DMS53 treated with DMSO at 0.1 percent for 48 hours (cell line): ENCODE measurements at regions not wholly inside any gene's neighbourhood (a gene's known extent, or its start where the extent isn't known, plus 50 kb on each side); places are given as distances from the start of the nearest gene placed in this dataset.

Source experiments
- DNase-seq: peaks from one replicate; lab custom pipeline; 2025; ENCODE audit not compliant: unreplicated experiment; lab: John Stamatoyannopoulos, UW

DNA sequence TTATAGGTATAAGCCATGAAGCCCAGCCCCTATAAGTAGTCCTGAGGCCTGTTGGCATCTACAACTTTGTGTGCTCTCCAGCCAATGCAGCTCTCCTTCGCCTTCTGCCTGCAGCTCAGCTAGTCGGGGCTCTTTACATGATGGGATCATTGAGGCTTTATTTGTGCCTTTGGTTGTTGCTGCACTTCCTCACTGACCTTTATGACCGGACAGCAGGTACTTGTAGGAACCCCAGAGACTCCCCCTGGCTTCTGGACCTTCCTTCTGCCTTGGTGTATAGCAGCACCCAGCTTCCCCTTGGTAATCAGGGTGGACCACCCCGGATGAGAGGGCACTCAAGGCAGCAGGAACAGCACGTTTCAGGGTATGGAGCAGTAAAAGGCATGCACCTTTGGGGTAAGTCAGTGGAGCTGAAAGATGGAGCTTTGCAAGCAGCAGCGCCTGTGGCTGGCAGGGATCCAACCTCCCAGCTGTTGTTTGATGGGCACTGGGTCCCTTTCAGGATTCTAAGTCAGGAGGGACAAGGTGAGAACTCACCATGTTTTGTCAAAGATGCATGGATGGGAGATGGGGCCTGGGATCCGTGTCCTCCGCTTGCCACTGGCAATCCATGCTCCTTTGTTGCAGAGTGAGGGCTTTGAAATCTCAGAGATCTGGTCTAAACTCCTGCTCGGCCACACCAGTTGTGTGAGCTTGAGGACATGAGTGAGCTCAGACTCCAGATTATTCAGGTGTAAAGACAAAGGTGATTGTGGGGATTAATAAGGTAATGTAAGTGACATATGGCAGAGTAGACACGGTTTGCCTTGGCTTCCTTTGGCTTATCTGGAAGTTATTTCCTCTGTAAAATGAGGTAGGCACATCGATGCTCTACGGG is 65.1 kb upstream of the KLF13 start:
- DNase-seq: no peak

DNA sequence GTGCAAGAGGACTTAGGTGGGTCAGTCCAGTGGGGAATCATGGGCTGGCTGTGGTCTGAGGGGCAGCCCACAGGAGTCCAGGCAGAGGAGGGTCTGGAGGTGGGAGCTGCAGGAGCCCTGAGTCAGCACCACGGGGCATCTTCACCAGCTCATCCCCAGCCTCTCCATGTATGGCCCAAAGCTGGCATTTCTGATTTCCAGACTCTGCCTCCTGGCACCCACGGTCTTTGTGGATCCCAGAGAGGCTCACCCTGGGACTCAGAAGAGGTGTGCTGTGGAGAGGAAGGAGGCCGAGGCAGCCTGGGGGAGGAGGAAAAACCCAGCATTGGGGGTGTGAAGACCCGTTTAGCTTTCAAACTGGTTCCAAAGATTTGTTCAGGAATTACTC is 64.5 kb upstream of the KLF13 start:
- no peak for DNase-seq

DNA sequence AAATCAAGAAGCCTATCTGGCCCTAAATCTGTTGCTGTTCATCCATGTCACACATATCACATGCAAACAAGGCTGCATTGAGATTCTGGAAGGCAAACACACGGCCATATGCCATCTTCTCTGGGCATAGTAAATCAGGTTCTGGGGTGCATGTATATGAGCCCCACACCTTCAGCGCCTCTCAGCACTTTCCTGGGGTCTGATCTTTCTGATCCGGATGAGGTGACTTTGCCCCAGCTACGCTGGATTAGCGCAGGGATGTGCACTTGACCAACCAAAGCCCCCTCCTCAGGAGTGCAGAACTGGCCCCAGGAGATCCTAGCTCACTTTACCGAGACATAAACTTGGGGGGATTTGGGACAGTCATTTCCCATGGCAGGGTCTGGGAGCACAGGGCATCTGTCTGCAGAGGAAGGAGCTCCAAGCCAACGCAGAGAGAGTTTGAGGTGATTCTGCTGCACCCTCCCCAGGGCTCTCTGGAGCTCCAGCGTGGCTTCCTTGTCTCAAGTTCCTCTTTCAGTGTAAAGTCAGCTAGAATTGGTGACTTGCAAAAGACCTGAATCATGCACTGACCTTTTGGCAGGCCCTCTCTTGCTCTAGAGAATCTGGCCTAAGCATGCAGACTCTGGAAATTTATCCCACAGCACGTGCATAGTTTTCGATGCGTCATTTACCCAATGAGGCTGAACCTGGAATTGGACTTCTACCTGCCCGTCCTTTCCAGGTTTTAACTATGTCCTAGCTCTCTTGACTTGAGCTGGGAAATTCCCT is 63.5 kb upstream of the KLF13 start:
- DNase-seq: no peak

DNA sequence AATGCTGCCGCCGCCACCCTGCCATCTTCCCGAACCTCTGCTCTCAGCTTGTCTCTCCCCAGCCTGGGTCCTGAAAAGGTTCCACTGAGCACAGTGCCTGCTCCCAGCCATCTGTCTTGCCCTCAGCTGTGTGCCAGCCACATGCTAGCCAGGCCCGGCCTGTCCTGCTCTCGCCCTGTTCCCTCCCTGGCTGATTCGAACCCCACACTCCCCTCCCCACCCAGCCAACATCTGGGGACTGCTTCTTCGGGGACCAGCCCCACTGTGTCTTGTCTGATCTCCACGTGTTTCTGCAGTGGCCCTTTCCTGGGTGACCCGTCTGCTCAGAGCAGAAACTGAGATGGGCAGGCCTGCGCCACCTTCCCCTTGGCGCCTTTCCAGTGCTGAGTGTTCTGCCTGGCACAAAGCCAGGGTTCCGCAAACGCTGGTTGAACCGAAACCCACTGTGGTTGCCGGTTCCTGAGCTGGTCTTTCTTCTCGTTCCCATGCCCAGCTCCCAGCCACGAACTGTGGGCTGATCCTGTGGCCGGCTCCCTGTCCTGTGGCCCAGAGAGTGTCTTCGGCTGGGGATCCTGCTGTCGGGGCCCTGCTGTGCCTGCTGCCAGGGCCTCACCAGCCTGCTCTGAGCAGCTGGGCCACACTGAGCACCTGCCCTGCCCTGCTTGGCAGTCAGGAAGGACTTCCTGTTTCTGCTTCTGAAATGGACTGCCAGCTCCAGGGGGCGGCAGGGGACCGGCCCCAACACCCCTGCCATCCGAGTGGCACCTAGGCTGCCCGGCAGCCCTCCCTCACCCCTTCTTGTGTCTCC is 62.7 kb upstream of the KLF13 start:
- DNase-seq: peak; percentile 53

DNA sequence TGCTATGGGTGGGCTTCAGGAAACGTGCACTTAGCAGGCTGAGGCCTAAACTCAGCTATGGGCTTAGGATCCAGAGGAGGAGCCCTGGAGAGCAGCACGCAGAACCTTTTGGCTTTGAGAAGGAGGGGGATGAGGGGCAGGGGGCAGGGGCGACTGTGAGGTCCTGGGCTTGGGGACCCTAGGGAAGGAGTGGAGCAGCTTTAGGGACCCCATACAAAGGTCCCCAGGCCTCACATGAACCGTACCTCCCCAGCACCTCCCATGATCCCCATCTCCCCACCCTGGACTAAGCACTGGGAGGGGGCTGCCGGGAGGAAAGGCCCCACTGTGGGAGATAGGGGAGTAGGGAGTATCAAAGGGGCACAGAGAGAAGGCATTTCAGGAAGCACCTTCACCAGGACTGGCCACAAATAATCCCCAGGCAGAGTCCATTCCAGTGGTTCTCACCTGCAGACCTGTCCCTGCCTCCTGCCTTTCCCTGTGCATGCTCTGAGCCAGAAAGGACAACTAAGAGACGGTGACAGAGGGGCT is 62.0 kb upstream of the KLF13 start:
- DNase-seq: no peak

DNA sequence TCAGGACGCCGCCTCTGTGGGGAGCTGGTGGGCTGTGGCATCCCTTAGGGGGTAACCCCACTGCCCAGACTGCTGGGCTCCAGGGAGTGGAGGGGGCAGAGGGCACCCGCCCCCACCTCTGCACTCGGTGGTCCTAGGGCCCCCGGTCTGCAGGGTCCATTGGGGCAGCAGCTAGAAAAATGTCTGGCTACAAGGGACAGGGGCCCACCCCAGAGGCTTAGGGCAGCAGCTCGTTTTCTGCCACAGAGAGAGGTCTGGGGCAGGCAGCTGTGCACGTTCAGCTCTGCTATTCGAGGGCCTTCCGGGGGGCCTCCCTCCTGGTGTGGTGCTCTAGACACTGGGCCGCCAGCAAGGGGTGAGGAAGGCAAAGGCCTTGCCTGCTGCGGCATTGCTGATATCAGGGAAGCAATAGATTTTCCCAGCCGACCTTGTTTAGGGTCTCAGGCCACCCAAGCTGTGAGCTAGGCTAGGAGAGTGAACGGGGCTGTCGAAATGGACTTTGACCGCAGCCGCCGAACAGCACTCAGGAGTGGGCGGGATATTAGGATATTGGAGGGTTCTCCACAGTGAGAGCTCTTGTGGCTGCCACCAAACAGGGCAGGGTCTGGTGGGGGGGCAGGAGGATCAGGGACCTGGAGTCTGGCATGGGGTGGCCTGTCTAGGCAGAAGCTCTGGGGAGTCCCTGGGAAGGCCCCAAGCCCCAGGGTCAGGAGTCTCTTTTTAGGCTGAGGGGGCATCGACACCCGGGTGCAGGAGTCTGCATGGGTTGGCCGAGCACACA is 61.4 kb upstream of the KLF13 start:
- DNase-seq: peak; percentile 16

DNA sequence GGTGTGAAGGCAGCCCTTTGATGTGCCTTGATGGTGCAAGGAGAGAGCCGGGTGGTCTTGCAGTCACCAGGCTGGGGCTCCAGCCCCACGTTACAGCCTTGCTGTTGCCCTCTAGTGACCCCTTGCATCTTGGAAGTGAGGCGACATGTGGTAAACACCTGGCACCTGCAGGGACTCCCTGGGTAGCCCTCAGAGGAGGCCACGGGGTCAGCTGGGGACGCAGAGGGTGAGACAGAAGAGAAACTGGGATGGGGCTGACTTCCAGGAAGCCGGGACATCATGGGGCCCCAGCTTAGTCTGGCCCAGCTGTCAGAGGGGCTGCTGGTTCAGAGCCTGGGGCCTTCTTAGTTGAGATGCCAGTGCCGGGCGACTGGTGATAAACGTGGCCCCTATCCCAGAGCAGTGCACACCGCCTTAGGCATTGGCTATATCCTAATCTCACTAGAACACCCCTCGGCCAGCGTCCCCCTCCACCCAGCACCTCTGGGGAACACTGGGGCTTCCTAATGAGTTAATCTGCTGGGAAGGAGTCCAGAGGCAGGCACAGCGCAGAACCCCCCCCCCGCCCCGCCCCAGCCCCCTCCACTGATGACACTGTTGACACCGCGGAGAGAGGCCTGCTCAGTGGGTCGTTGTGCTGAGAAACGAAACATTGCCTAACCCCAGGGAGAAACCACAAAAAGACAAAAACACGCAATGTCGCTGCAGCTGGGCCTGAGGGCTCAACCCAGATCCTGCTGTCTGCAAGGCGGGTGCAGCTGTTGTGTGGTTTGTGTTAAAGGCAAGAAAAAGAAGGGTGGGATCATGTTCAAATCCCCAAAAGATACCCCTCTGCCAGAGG is 60.5 kb upstream of the KLF13 start:
- no peak for DNase-seq

DNA sequence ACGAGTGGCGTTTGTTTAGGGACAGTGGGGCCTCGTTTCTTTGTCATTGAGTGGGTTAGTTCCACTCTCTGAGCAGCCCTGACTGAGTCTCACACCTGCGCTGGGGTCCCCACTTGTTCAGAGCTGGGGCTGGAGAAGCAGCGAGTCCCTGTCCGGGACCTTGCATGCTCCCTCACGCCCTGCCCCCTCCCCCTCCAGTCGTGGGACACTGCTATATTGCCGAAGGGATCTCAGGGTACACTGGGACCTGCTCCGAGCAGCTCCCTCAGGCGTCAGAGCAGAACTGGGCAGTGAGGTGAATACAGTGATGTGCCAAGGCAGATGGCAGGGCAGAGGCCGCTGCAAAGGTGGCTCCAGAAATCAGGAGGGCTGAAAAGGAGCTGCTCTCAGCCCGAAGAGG is 59.9 kb upstream of the KLF13 start:
- no peak for DNase-seq

DNA sequence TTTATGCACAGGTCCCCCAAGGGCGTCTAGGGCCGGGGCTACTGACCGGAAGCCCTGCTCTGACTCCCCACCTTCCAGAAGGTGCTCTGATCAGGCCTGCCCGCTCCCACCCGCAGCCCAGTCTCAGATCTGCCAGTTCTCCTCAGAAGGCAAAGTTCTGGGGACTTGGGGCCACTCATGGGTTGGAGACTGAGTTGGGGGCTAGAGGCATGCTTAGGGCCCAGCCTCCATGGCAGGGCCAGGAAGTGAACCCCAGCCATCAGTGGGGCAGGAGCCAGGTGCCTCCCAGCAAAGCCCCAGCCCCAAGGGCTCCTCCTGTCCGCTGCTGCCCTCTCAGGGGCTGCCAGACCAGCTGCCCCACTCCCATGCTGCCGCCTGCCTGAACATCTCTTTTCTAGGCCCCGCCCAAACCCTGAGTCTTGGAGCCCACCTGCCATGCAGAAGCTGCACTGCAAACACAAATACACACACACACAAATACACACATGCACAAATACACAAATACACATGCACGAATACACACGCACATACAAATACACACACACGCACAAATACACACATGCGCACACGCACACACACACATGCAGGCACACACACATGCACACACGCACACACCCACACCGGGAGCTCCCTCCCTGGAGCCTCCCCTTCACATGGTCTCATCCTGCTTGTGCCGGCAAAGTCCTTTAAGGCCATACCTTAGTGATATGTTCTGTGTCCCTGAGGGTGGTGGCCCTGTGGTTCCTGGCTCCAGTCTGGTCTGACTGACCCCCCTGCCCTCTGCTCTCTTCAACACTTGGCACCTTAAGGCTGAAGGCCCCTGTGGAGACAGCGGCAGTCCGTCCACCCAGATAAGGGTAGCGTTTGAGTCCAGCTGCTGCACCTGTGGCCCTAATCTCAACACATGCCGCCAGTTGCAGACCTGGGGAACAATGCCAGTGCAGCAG is 59.2 kb upstream of the KLF13 start:
- no peak for DNase-seq

DNA sequence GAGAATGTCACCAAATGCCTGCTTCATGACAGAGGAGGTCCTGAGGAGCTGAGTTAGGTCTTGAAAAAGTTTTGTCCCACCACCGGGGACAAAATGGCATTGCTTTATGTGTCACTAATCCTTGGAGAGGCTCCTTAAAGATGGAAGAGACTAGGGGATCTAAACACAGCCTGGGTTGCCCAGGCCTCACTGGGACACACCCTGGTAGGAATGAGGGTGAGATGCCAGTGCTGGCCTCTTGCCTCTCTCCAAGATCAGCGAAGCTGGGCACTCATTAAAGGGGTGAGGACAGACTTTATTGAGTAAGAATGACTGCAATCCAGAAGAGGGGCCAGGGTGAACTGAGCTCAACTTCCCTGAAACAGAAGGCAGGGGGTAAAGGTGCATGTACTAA is 58.5 kb upstream of the KLF13 start:
- DNase-seq: no peak

DNA sequence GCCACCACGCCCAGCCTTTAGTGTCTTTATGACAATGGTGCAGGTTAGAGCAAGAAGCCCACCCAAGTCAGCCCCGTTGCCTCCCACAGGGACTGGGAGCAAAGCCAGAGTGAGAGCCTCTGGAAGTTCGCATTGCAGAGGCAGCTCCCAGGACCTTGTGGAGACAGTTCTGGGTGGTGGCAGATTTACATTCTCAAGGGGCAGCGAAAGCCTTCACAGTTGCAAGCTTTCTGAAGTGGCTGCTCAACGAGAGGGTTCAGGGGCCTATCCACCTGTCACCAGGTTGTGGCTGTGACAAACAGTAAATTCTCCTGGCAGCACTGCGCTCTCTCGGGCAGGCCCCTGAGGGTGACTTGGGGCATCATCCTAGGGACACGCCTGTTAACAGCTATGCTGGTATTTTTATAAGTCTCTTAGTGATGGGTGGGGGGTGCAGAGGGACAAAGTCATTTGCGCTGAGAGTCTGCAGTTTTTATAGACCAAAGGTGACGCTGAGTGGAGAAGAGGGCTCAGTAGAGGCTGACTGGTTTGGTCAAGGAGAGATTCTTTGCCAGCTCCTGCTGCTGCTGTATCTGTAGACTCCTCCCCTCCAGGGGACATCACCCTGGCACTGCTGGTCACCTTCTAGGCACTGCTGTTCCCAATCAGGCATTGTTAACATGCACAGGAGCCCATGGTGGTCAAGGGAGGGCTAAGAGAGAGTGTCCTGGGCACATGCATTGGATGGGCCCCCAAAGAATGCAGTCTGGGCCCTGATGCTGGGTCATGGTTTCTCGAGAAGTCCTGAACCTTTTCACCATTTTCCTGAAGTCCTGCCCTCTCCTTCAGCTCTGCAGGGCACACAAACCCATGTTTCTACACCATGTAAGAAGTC is 57.5 kb upstream of the KLF13 start:
- no peak for DNase-seq

DNA sequence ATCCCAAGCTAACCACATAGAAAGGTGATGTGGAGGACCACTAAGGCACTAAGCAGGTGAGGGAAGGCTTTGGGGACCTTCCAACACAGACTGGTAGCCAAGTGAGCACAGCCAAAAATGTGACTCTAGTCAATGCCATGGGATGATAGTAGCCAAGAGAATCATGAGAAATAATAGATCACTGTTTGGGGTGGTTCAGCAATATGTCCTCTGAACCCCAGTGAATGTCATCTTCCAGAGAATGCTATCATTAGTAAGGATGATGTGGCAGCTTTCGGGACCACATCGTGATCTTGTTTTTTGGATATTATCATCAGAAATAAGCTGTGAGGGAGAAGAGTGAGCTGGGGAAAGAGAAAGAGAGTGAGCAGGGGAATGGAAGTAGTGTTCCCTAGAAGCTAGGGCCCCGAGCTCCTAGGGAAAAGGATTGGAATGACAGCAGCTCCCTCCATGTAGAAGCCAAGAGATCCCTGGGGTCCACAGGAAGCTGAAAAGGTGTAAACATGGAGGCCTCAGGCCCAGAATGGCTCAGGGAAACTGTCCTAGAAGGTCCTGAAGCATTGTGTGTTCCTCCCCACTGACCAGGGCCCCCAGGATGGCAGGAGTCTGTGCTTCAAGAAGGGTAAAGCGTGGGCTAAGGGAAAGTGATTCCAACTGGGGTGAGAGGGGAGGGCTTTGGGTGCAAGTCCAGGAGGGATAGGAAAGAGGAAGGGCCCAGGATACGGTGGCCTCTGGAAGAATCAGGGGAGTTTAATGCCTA is 56.6 kb upstream of the KLF13 start:
- no peak for DNase-seq

DNA sequence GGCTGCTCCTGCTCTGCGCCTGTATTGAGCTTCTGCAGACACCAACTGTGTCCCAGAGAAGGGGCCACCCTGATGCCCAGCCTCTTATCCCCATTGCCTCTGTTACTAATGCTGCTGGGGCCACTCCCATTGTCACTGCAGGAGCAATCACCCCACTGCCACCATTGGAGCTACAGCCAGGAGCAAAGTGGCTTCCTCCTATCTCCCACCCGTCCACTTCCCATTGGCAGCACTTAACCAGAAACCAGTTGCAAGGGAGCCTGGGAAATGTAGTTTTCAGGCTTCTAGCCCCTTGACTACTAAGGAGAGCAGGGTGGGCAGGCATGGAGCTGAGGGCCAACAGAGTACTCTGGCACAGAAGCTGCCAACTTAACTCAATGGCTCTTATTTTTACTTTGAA is 55.9 kb upstream of the KLF13 start:
- DNase-seq: no peak

DNA sequence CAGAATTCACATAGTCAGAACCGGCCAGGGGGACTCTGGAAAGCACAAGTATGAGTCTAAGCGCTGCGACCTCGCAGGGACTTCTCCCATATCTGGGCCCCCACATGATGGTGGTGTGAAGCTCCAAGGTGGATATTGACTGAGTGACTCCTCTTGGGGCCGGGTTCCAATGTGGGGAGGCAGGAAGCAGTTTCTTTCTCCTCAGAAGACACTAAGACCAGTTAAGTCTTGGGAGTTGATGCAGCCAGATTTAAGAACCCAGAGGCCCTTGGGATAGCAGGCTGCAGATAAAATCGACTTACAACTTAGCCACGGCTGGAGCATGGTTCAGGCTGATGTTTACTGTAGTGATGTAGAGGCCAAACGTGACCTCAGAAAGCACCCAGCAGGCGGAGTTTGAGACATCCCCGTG is 55.4 kb upstream of the KLF13 start:
- DNase-seq: no peak

DNA sequence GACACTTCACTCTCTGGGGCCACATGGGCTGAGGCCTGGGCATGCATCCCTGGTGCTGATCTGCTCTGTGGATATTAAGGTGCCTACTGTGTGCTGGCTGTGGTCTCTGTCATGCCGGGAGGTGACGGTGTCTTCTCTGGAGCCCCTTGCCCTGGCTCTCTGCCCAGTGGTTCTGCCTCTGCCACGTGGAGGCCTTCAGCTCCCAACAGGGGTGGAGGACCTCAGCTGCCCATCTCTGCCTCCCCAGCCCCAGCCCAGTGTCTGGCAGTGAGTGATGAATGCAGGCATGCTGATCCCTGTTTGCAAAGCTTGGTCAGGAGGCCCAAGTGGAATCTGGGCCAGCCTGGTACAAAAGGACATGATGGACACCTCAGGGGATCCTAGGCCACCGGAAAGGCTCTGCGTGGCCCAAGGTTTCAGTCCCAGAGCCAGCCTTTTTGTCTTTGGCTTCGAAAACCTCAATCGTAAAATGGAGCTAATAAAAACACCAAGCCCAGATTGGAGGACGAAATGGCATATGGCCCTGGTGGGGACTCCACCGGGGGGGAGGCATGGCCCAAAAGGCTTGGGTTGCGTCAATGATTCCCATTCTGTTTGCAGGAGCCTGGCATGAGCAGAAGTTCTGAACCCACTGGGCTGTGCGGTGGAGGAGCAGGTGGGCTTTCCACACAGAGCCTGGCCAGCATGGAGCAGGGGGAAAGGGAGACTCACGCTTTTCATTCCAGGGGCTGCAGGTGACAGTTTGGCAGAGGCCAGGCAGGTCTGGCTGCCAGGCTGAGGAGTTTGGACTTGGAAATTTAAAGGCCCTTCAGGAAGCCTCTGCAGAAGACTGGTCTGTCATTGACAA is 54.7 kb upstream of the KLF13 start:
- no peak for DNase-seq
